BJ (cell line): ENCODE measurements at regions not wholly inside any gene's neighbourhood (a gene's known extent, or its start where the extent isn't known, plus 50 kb on each side); places are given as distances from the start of the nearest gene placed in this dataset.

Experiments used
- CTCF ChIA-PET: fragments of 350-600 bp; formaldehyde crosslinking; extraction: SDS; loops from one replicate; lab custom pipeline; 2021; ENCODE audit warnings: antibody characterized with exemption, inconsistent platforms; lab: Yijun Ruan, JAX
- POLR2A ChIA-PET: fragments of 300-600 bp; sonication (Branson Sonifier 250); formaldehyde crosslinking; extraction: SDS; loops from one replicate; lab custom pipeline; 2021; ENCODE audit warnings: antibody characterized with exemption; lab: Charles Lee
- DNase-seq: peaks from one replicate; pipeline ENCODE4 v3.0.0-alpha.2; 2011; ENCODE audit warnings: low read depth
- H3K27me3 ChIP-seq: 2 replicates; pipeline ENCODE4 v1.6.0; 2011; ENCODE audit warnings: low read length; ENCODE audit not compliant: control insufficient read depth, insufficient read depth
- H3K36me3 ChIP-seq: 2 replicates; pipeline ENCODE4 v1.5.1; 2011; ENCODE audit warnings: low read length; ENCODE audit not compliant: control insufficient read depth, insufficient read depth
- H3K4me3 ChIP-seq: 2 replicates; pipeline ENCODE4 v1.5.1; 2011; ENCODE audit warnings: low read depth, mild to moderate bottlenecking, control low read depth, low read length
- TF ChIP-seq, protein P1 (sequence below): IDR thresholded peaks from 2 replicates; pipeline ENCODE4 v1.5.1; 2011; ENCODE audit warnings: low read depth, mild to moderate bottlenecking, control low read depth, inconsistent platforms, low read length, moderate library complexity; ENCODE audit not compliant: insufficient read depth

DNA sequence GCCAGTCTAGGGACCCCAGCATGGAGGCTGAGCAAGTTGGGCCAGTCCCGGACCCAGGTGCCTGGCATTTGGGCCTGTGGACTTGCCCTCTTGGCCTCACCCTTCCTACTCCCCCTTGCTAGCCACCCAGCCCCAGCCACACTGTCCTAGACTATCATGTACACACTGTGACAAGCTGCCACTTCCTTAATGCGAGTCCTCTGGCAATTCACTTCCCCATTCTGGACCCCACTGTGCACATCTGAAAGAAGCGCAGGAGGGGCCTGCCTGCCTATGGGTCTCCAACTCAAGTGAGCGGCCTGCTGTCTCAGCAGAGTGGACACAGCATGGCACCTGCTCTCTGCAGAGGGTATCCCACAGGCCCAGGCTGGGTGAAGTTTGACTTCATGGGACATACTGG, 68.5 kb upstream of the LMO1 start:
- ChIA-PET CTCF (no interaction called here), POLR2A (no interaction called here)
- TF ChIP-seq, protein P1, sequence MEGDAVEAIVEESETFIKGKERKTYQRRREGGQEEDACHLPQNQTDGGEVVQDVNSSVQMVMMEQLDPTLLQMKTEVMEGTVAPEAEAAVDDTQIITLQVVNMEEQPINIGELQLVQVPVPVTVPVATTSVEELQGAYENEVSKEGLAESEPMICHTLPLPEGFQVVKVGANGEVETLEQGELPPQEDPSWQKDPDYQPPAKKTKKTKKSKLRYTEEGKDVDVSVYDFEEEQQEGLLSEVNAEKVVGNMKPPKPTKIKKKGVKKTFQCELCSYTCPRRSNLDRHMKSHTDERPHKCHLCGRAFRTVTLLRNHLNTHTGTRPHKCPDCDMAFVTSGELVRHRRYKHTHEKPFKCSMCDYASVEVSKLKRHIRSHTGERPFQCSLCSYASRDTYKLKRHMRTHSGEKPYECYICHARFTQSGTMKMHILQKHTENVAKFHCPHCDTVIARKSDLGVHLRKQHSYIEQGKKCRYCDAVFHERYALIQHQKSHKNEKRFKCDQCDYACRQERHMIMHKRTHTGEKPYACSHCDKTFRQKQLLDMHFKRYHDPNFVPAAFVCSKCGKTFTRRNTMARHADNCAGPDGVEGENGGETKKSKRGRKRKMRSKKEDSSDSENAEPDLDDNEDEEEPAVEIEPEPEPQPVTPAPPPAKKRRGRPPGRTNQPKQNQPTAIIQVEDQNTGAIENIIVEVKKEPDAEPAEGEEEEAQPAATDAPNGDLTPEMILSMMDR: no peak
- DNase-seq: no peak
- Histone ChIP-seq H3K27me3 (no peaks in the 10 kb centered on the region), H3K36me3 (no peaks in the 10 kb centered on the region), H3K4me3 (no peak overlapping the region)

GRCh38 chr11:8331767-8332166, 68.1 kb upstream of the LMO1 start:
- no peaks in the 10 kb centered on the region for H3K36me3 ChIP-seq
- ChIA-PET POLR2A (no interaction called here), CTCF (no interaction called here)
- no peak overlapping the region for H3K4me3 ChIP-seq
- no peak for DNase-seq
- TF ChIP-seq, protein P1: no peak
- no peaks in the 10 kb centered on the region for H3K27me3 ChIP-seq

- DNase-seq: no peak
- ChIA-PET POLR2A (no interaction called here), CTCF (no interaction called here)
- no peak overlapping the region for H3K4me3 ChIP-seq
- TF ChIP-seq, protein P1: no peak
- no peaks in the 10 kb centered on the region for H3K27me3 ChIP-seq
- no peaks in the 10 kb centered on the region for H3K36me3 ChIP-seq
Measured at GRCh38 chr11:8330896-8331295, 67.2 kb upstream of the LMO1 start.

GRCh38 chr11:8330404-8330803, 66.7 kb upstream of the LMO1 start:
- DNase-seq: no peak
- Histone ChIP-seq H3K4me3 (no peak overlapping the region), H3K27me3 (peaks cover 2% of the 10 kb centered on the region; the same call in 1 of the 2 replicates), H3K36me3 (no peaks in the 10 kb centered on the region)
- ChIA-PET CTCF (interaction anchor here (0.7 kb wide), 1 partner anchor 67 kb away, joined by 3 read pairs; the partner anchor contains the start of gene LMO1), POLR2A (no interaction called here)
- TF ChIP-seq, protein P1: no peak

DNA sequence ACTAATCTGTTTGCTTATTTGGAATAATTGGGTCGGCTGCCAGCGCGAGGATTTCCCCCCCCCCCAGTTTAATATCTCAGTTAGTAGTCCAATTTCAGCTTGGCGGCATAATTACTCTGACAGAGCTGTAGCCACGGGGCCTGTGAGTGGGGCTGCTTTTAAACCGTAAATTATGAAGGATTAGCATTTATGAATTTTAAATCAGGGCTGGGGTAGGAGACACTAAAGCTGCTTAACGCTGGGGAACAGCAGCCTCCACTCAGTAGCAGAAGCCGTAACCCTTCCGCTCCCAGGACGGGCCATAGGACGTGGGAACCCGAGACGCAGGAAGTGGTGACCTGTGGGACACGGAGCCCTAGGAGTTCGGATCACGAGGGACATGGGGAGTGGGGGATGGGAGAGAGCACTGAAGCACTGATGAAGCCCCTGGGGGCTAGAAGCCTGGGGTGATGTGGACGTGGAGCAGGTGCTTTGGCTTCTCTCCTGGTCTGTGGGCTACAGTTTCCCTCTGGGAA, 66.2 kb upstream of the LMO1 start:
- CTCF ChIA-PET: interaction anchor here (0.7 to 2.0 kb wide), 2 partner anchors 10 to 66 kb away, joined by 3 to 15 read pairs; partner anchors contain the start of gene LMO1
- TF ChIP-seq, protein P1: no peak
- peaks cover 3% of the 10 kb centered on the region; the same call in 1 of the 2 replicates for H3K27me3 ChIP-seq
- no peak overlapping the region for H3K4me3 ChIP-seq
- POLR2A ChIA-PET: no interaction called here
- H3K36me3 ChIP-seq: no peaks in the 10 kb centered on the region
- DNase-seq: no peak
